Middle frontal gyrus (tissue), 1 donor: ENCODE measurements at regions not wholly inside any gene's neighbourhood (a gene's known extent, or its start where the extent isn't known, plus 50 kb on each side); places are given as distances from the start of the nearest gene placed in this dataset.
"Not testable (repeated sequence)": the region's sequence is repeated elsewhere in the genome, so short reads cannot be mapped to it uniquely, and the experiment has no call there.

Source experiments
- DNase-seq: peaks from one replicate; pipeline ENCODE4 v3.0.0-alpha.2; 2015; ENCODE audit warnings: low spot score; ENCODE audit errors: extremely low spot score

DNA sequence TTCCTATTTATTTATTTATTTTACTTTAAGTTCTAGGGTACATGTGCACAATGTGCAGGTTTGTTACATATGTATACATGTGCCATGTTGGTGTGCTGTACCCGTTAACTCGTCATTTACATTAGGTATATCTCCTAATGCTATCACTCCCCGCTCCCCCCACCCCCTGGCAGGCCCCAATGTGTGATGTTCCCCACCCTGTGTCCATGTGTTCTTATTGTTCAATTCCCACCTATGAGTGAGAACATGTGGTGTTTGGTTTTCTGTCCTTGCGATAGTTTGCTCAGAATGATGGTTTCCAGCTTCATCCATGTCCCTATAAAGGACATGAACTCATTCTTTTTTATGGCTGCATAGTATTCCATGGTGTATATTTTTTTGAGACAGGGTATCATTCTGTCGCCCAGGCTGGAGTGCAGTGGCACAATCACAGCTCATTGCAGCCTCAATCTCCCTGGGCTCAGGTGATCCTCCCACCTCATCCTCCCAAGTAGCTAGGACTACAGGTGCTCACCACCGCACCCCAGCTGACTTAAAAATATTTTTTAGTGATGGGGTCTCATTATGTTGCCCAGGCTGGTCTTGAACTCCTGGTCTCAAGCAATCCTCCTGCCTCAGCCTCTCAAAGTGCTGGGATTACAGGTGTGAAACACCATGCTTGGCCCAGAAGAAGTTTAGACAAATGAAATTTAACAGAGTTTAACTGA, 140.6 kb downstream of the NPIPB5 start:
- DNase-seq, result not testable (repeated sequence)

DNA sequence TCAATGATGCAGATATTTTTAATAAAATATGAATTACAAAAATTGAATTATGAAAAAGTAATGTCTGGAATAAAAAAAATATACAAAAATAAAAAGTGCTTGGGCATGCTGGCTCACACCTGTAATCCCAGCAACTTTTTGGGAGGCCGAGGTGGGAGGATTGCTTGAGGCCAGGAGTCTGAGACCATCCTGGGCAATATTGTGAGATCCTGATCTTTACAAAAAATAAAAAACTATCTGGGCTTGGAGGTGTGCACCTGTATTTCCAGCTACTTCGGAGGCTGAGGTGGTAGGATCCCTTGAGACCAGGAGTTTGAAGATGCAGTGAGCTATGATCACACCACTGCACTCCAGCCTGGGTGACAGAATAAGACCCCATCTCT, 141.8 kb downstream of the NPIPB5 start:
- no peak for DNase-seq

DNA sequence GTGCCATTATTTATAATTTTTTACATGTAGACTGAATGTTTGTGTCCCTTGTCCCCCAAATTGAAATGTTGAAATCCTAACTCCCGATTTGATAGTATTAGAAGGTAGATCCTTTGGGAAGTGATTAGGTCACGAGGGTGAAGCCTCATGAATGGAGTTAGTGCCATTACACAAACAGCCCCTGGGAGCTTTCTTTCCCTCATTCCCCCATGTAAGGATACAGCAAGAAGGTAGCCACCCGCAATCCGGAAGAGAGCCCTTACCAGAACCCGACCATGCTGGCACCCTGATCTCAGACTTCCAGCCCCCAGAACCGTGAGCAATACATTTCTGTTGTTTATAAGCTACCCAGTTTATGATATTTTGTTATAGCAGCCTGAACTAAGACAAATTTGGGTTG, 143.2 kb downstream of the NPIPB5 start:
- DNase-seq, result no peak

DNA sequence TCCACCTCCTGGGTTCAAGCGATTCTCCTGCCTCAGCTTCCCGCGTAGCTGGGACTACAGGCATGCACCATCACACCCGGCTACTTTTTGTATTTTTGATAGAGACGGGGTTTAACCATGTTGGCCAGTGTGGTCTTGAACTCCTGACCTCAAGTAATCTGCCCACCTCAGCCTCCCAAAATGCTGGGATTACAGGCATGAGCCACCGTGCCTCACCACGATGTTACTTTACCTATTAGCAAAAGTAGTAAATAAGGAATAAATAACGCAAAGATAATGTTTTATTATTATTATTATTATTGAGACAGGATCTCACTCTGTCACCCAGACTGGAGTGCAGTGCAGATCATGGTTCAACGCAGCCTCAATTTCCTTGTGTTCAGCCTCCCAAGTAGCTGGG, 145.9 kb downstream of the NPIPB5 start:
- DNase-seq, result not testable (repeated sequence)

DNA sequence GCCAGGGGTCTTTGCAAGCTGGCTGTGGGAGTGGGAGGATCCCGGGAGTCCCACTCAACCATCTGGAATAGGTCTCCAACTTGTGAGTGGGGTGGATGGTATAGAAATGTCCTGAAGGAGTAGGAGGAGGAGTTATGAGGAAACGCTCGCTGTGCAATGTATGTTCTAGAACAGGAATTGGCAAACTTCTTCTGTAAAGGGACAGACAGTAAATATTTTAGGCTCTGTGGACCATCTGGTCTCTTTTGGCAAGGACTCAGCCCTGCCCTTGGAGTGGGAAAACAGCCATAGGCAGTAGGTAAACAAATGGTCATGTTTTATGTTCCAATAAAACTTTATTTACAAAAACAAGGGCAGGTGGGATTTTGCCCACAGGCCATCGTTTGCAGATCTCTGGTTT, 149.2 kb downstream of the NPIPB5 start:
- peak; percentile 72 for DNase-seq

DNA sequence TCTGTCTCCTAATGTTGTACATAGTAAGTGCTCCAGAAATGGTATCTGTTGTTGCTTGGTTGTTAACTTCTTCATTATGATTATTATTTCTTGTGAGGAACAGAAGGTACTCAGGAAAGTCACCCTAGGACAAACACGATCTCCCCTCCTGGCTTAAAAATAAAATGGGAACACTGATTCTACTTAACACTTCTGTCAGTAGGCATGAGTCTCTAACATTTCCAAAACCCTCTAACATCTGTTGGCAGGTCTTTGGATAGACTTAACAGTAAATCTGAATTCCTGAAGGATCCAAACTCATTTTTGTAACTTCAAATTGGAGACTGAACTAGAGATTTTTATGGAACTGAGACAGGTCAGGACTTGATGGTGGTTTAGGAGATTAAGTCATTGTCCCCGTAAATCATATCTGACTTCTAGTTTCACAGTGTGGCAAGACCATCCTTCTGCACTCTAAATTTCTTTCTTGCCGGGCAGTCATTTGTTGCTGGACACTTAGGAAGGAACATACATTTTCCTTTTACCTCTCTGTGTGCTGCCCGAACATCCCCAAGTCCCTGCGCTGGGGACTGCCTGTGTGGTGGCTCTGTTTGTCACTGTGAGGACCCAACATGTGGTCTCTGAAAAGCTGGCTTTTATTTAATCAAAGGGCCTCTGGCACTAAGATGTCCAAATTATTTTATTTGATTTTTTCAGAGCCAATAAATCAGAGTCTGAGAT, 149.9 kb downstream of the NPIPB5 start:
- DNase-seq, result peak; percentile 65

GRCh38 chr16:22661161-22661647, 150.5 kb downstream of the NPIPB5 start:
- DNase-seq, result no peak

- DNase-seq, result not testable (repeated sequence)
These were observed 151.0 kb upstream of the HS3ST2 start for GRCh38 chr16:22662958-22663357.

GRCh38 chr16:22663389-22664064, 150.4 kb upstream of the HS3ST2 start:
- DNase-seq, result no peak

DNA sequence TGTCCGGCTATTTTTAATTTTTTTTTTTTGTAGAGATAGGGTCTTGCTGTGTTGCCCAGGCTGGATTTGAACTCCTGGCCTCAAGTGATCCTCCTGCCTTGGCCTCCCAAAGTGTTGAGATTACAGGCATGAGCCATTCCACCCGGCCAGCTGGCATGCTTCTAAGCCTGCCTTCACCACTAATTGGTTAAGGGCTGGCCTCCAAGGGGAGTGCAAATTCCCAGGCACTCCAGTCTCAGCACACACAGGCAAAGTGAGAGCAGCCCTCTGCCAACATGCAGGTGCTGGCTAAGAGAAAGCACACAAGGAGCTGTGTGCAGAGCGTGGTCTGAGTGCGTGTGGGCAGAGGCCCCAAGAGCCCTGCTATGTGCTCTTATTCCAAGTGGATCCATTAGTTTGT, 149.8 kb upstream of the HS3ST2 start:
- DNase-seq, result no peak

DNA sequence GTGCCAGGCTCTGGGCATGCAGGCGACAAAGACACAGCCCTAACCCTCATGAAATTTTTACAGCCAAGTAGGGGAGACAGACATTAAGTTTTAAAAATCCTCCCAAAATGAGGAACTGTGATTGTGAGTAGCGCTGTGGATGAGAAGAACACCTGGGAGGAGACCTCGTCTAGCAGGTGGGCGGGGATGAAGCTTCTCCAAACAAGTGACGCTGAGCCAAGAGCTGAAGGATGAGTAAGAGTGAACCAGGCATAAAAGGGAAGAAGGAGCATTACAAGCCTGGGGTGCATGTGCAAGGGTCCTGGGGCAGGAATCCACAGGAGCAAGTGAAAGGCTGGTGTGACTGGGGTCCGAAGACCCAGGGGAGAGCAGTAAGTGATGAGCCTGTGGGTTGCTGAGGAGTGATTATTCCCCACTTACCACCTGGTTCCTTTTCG, 149.4 kb upstream of the HS3ST2 start:
- DNase-seq, result no peak

DNA sequence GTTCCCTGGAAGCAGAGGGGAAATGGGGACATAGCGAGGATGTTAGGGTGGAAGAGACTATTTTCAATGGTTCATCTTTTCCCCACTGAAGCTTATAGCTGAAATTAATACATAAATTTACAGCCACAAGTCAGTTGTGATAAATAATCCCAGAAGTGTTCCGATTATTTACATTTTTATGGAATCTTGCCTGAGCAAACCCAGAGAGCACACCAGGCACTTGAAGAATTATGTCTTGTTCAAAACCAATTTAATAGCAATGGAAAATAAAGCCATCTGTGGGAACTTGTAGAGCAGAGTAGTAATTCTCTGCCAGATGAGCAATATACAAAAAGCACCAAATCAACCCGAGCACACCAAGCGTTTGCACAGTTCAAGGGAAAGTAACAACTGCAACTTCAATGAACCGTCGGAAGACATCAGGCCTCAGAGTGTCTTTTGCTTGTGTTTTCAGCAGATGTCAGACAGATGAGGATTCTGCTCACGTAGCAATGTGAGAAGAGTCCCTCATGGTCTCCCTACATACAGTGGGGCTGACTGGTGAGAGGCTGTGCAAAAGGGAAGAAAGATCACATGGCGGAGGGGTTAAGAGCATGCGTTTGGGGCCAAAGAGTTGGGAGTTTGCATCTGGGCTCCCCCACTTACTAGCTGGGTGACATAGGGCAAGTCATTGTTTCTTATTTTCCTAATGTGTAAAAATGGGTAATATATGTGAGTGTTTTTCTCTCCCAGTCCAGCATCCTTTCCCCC, 148.7 kb upstream of the HS3ST2 start:
- no peak for DNase-seq

DNA sequence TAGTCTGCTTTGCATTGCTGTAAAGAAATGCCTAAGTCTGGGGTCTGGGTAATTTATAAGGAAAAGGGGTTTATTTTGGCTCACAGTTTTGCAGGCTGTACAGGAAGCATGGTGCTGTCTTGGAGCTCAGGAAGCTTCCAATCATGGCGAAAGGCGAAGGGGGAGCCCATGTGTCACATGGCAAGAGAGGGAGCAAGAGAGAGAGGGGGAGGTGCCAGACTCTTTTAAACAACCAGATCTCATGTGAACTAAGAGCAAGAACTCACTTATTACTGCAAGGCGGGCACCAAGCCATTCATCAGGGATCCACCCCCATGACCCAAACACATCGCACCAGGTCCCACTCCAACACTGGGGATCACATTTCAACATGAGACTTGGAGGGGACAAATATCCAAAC, 148.2 kb upstream of the HS3ST2 start:
- DNase-seq, result no peak

DNA sequence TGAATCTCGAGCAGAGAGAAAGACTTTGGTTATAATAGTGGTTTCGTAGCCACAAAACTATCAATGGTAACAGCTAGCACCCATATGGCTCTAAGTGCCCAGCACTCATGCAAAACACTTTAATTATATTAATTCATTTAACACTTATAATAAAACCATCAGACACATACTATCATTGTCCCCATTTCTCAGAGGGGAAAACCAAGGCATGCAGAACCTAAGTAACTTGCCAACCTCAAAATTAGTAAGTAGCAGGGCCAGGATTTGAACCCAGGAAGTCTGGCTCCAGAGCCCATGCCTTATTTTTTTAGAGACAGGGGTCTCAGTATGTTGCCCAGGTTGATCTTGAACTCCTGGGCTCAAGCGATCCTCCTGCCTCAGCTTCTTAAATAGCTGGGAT, 145.6 kb upstream of the HS3ST2 start:
- DNase-seq, result no peak

DNA sequence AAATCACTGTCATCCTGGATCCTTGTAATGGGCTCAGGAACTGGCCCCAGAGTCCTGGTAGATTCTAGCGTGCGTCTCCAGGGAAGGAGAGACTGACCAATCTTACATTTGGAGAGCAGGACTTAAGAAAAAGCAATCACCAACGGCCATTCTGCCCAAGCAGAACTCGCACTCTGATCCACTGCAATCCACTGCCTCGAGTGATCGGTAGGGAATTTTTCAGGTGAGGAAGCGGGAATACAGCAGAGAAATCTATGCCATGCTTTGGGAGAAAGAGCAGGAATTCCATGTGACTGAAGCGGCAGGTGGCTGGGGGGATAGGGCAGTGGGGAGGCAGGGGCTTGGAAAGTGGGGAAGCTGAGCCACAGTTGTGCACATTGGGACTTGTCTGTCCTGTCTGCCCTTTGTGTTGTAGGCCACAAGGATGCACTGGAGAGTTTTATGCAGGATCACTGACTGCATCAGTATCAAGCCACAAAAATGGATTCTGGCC, 143.9 kb upstream of the HS3ST2 start:
- DNase-seq, result no peak

DNA sequence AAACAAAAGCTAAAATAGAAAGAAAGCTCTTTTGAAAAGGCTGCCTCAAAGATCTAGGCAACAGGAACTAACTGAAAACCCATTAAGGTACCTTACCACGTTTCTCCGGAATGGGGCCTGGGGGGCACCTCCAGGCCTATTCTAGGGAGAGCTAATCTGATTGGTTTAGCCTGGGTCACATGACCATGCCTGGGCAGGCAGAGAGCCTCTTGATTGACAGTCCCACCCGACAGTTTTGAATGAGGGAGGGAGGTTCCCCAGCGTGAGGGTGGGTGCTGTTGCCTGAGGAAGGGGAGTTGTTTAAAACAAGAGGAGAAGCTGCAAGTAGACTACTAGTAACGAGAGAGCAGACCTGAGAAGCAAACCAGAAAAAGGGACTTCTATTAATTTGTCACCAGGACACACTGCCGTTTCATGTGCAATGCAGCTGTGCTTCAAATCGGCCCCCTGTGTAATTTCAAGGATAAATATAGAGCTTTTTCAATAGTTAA, 143.4 kb upstream of the HS3ST2 start:
- DNase-seq, result no peak

DNA sequence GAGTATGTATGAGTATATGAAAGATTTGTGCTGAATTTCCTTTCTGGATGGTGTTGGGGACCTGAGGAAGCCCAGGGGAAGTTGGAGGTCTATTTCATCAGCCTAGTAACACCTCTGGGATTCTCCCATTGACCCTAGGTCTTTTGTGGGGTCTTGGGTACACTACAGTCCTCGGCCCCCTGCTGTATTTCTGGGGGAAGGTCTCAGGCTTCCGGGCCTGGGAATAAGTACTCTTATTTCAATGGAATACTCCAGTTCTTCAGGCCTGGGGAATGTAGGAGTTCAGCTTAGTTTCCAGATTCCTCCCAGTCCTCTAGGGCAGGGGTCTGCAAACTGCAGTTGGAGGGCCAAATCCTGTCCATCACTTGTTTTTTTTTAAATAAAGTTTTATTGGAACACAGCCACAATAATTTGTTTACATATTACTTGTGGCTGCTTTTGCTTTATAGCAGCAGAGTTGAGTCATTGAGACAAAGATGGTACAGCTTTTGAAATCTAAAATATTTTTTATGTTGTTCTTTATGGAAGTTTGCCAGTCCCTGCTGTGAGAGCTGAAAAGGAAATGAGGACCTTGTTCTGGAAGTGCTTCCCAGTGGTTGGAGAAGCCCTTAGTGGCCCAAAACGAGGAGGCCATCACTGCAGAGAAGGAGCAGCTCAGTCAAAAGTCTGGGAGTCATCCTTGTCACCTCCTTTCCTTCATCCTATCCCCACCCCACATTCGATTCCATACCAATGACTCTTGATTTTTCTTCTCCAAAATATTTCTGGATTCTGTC, 142.5 kb upstream of the HS3ST2 start:
- peak; percentile 25 for DNase-seq

- DNase-seq, result no peak
These were observed 141.1 kb upstream of the HS3ST2 start for GRCh38 chr16:22672830-22673210.

GRCh38 chr16:22673421-22673831, 140.5 kb upstream of the HS3ST2 start:
- DNase-seq, result no peak

GRCh38 chr16:22674832-22675191, 139.2 kb upstream of the HS3ST2 start:
- DNase-seq, result no peak
